Kidney (tissue), 13 donors: ENCODE measurements at regions not wholly inside any gene's neighbourhood (a gene's known extent, or its start where the extent isn't known, plus 50 kb on each side); places are given as distances from the start of the nearest gene placed in this dataset.

Experiments used
- DNase-seq, 5 donors: peaks; one replicate each; pipeline ENCODE4 v3.0.0-alpha.2; 2013 to 2020
- FAIRE-seq: peaks from 2 replicates; lab custom pipeline; 2012; peaks lifted over from hg19 to GRCh38; lab: Jason Lieb, UNC
- H3K27ac ChIP-seq, 2 donors: one replicate each; pipeline ENCODE4 v1.7.0; 2013; ENCODE audit warnings: low read depth in 2 of 2, low read length in 2 of 2, inconsistent platforms in 1 of 2
- H3K27me3 ChIP-seq: one replicate; pipeline ENCODE4 v1.7.1; 2013; ENCODE audit warnings: low read length, inconsistent platforms; ENCODE audit not compliant: control insufficient read depth, insufficient read depth
- H3K36me3 ChIP-seq, 3 donors: one replicate each; pipeline versions ENCODE4 v1.7.0 to v1.7.1; 2013; ENCODE audit warnings: low read length in 3 of 3, control low read depth in 1 of 3, inconsistent platforms in 1 of 3; ENCODE audit not compliant: insufficient read depth in 3 of 3, control insufficient read depth in 2 of 3
- H3K4me1 ChIP-seq, 3 donors: one replicate each; pipeline versions ENCODE4 v1.7.0 to v1.7.1; 2013; ENCODE audit warnings: low read length in 3 of 3, inconsistent platforms in 1 of 3, low read depth in 1 of 3; ENCODE audit not compliant: control insufficient read depth in 2 of 3, insufficient read depth in 2 of 3
- H3K4me3 ChIP-seq, 3 donors: one replicate each; pipeline versions ENCODE4 v1.7.0 to v1.8.1; 2013; ENCODE audit warnings: low read length in 3 of 3, control low read depth in 1 of 3, inconsistent platforms in 1 of 3
- H3K9ac ChIP-seq, 3 donors: one replicate each; pipeline versions ENCODE4 v1.7.0 to v1.7.1; 2013; ENCODE audit warnings: low read length in 3 of 3, control low read depth in 1 of 3, inconsistent platforms in 1 of 3
- H3K9me3 ChIP-seq, 3 donors: one replicate each; pipeline versions ENCODE4 v1.7.0 to v1.7.1; 2013; ENCODE audit warnings: low read length in 3 of 3, control low read depth in 1 of 3, inconsistent platforms in 1 of 3; ENCODE audit not compliant: control insufficient read depth in 2 of 3, insufficient read depth in 1 of 3
- intact Hi-C: fragments of 100-400 bp; cut with DNase I; formaldehyde crosslinking; loops from one replicate; pipeline ENCODE4 v1.11.1; 2022
- TF ChIP-seq, protein P1 (sequence below): IDR thresholded peaks from 3 replicates; pipeline ENCODE4 v1.5.1; 2012; ENCODE audit warnings: mild to moderate bottlenecking, moderate library complexity, borderline replicate concordance; ENCODE audit not compliant: insufficient read depth; ENCODE audit errors: extremely low read depth
- donor health status: control.
- donor health status: control.
- donor health status: control.
- donor health status: control.
- donor health status: control.
- donor health status: DM: yes; HTN: yes; CAD: no.
- donor health status: Normal renal cell carcinoma (clear cell type).

DNA sequence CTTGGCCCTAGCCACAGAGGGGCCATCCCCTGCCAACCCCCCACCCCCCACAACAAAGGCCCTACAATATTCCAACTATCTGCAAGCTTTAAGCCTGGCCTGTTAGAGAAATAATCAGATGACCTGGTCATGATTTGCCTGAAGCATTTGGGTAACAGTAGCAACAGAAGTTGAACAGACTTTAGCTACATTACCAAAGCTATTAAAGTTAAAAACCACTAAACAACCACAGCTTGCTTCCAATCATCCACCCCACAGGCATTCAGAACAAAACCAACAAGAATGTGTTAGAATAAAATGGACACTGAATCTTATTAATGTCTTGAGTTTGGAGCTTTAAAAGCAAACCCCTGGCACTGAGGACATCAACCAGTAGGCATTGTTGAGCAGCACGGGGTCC is 250.9 kb downstream of the LRFN2 start:
- TF ChIP-seq, protein P1, sequence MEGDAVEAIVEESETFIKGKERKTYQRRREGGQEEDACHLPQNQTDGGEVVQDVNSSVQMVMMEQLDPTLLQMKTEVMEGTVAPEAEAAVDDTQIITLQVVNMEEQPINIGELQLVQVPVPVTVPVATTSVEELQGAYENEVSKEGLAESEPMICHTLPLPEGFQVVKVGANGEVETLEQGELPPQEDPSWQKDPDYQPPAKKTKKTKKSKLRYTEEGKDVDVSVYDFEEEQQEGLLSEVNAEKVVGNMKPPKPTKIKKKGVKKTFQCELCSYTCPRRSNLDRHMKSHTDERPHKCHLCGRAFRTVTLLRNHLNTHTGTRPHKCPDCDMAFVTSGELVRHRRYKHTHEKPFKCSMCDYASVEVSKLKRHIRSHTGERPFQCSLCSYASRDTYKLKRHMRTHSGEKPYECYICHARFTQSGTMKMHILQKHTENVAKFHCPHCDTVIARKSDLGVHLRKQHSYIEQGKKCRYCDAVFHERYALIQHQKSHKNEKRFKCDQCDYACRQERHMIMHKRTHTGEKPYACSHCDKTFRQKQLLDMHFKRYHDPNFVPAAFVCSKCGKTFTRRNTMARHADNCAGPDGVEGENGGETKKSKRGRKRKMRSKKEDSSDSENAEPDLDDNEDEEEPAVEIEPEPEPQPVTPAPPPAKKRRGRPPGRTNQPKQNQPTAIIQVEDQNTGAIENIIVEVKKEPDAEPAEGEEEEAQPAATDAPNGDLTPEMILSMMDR, result no peak
- Histone ChIP-seq H3K4me1 (no peaks in the 10 kb centered on the region), H3K9ac (no peak overlapping the region), H3K27ac (no peak overlapping the region), H3K4me3 (no peak overlapping the region), H3K27me3 (peaks cover 13% of the 10 kb centered on the region), H3K9me3 (no peaks in the 10 kb centered on the region), H3K36me3 (no peaks in the 10 kb centered on the region)
- FAIRE-seq (no peak), DNase-seq (no peak)
- intact Hi-C loops, result no loop called here

DNA sequence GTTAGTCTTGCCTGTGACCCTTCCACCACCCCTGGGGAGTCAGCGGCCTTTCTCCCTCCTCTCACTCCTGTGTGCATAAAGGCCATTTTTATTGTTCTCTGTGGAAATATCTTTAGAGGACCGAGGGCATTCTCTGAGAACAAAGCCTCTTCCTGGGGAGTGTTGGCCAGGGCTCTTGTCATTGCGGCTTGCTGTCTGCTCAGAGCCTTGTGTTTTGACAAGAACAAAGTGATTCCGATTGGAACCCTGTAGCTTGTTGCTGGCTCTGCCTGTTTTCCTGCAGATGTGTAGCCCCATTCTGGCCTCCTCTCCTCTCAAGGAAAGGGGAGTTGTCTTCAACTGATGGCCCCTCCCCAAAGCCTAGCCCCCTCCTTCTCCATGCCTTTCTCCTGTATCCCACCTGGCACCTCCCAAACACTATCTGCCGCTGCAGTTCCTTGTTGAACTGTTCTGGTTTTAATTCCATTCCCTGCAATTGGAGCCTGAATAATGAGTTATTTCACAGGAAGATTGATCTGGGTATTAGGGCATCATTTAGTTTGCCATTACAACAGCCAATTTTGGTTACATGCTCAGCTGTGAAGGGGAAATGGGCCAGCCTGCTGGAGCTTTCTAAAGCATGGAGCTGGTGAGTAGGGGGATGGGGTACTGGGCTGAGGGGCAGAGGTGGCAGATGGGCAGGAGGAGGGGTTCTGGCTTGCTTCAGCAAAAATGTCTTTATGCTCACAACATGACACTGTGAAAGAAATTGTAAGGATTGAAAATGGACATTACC is 252.5 kb downstream of the LRFN2 start:
- no peak for DNase-seq
- Histone ChIP-seq H3K4me3 (no peak overlapping the region), H3K27me3 (peaks cover 14% of the 10 kb centered on the region), H3K9ac (no peak overlapping the region), H3K9me3 (no peaks in the 10 kb centered on the region), H3K4me1 (no peaks in the 10 kb centered on the region), H3K27ac (no peak overlapping the region), H3K36me3 (no peaks in the 10 kb centered on the region)
- intact Hi-C loops, result no loop called here
- FAIRE-seq, result no peak
- TF ChIP-seq, protein P1, result no peak

DNA sequence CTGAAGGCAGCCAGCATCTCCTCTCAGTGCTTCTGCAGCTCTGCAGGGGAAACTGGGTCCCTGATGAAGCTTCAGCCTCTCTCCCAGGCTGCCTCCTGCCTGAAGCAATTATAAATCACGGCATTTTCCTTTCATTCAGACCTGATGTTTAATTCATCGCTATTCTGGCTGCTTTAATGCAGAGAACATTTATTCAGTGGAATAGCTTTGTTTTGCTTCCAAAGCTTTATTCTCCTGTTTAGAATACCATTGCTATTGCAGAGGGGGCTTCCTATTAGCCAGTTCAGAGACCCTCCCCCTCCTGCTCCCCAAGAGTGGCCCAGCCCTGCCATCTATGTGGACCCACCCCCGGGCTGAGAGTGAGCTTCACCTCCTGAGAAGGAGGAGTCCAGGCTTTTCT is 255.6 kb downstream of the LRFN2 start:
- FAIRE-seq (no peak), DNase-seq (no peak)
- no peaks in the 10 kb centered on the region for H3K36me3 ChIP-seq
- peaks cover 11% of the 10 kb centered on the region for H3K27me3 ChIP-seq
- no peak overlapping the region for H3K9ac ChIP-seq
- H3K27ac ChIP-seq, result no peak overlapping the region
- no peaks in the 10 kb centered on the region for H3K9me3 ChIP-seq
- H3K4me1 ChIP-seq, result no peaks in the 10 kb centered on the region
- TF ChIP-seq, protein P1, result no peak
- no peak overlapping the region for H3K4me3 ChIP-seq
- intact Hi-C loops, result no loop called here
